B cell (primary cell): ENCODE measurements at regions not wholly inside any gene's neighbourhood (a gene's known extent, or its start where the extent isn't known, plus 50 kb on each side); places are given as distances from the start of the nearest gene placed in this dataset.

Experiments
- EZH2 ChIP-seq: IDR thresholded peaks from 2 replicates; pipeline ENCODE4 v1.6.1; 2012; ENCODE audit warnings: borderline replicate concordance, low read depth, mild to moderate bottlenecking, moderate library complexity, low read length; ENCODE audit not compliant: insufficient read depth, poor library complexity, severe bottlenecking
- TF ChIP-seq, protein P1 (sequence below): fragments of 200-600 bp; IDR thresholded peaks from one replicate; pipeline ENCODE4 v1.8.0; 2022; ENCODE audit warnings: antibody characterized with exemption, mild to moderate bottlenecking

DNA sequence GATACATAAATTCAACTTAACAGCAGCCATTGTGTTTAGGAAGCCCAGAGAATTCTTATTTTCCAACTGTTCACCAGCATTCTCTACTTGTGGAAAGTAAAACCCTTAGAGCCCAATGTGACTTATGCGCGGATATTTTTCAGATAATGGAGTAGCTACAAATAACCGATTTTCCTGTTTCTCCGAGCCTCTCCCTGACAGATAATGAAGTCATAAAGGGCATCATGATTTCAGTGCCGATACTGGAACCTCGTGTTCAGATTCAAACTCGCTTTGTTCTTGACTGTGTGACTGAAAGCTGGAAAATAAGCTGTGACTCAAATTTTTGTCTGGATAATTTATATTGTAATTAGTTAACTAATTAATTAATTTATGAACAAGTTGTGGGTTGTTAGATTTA is 228.2 kb downstream of the VAPA start:
- TF ChIP-seq, protein P1, sequence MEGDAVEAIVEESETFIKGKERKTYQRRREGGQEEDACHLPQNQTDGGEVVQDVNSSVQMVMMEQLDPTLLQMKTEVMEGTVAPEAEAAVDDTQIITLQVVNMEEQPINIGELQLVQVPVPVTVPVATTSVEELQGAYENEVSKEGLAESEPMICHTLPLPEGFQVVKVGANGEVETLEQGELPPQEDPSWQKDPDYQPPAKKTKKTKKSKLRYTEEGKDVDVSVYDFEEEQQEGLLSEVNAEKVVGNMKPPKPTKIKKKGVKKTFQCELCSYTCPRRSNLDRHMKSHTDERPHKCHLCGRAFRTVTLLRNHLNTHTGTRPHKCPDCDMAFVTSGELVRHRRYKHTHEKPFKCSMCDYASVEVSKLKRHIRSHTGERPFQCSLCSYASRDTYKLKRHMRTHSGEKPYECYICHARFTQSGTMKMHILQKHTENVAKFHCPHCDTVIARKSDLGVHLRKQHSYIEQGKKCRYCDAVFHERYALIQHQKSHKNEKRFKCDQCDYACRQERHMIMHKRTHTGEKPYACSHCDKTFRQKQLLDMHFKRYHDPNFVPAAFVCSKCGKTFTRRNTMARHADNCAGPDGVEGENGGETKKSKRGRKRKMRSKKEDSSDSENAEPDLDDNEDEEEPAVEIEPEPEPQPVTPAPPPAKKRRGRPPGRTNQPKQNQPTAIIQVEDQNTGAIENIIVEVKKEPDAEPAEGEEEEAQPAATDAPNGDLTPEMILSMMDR: no peak
- TF ChIP-seq EZH2: no peak
